ENCODE measurements at regions not wholly inside any gene's neighbourhood (a gene's known extent, or its start where the extent isn't known, plus 50 kb on each side); places are given as distances from the start of the nearest gene placed in this dataset.
"Not testable (repeated sequence)": the region's sequence is repeated elsewhere in the genome, so short reads cannot be mapped to it uniquely, and the experiment has no call there.

GRCh38 chr12:24664161-24664880, 284.6 kb downstream of the BCAT1 start:
- no peak for DNase-seq

- DNase-seq: no peak
These were observed 287.2 kb downstream of the BCAT1 start for GRCh38 chr12:24661657-24662096.

GRCh38 chr12:24659016-24659415, 289.9 kb downstream of the BCAT1 start:
- no peak for DNase-seq

- not testable (repeated sequence) for DNase-seq
These were observed 294.6 kb downstream of the BCAT1 start for GRCh38 chr12:24654344-24654743.

GRCh38 chr12:24649634-24650033, 299.3 kb downstream of the BCAT1 start:
- no peak for DNase-seq

- no peak for DNase-seq
These were observed 299.7 kb downstream of the BCAT1 start for GRCh38 chr12:24649209-24649608.

- no peak for DNase-seq
These were observed 303.6 kb downstream of the BCAT1 start for GRCh38 chr12:24645254-24645653.

- no peak for DNase-seq
These were observed 305.5 kb downstream of the BCAT1 start for GRCh38 chr12:24643120-24644119.

- no peak for DNase-seq
These were observed 309.3 kb downstream of the BCAT1 start for GRCh38 chr12:24639641-24640040.

- no peak for DNase-seq
These were observed 316.4 kb downstream of the BCAT1 start for GRCh38 chr12:24632466-24632865.

- no peak for DNase-seq
These were observed 317.1 kb downstream of the BCAT1 start for GRCh38 chr12:24631676-24632426.

GRCh38 chr12:24630856-24631255, 318.0 kb downstream of the BCAT1 start:
- no peak for DNase-seq

- DNase-seq: no peak
These were observed 318.5 kb downstream of the BCAT1 start for GRCh38 chr12:24630446-24630845.

- no peak for DNase-seq
These were observed 323.8 kb downstream of the BCAT1 start for GRCh38 chr12:24625103-24625502.

- not testable (repeated sequence) for DNase-seq
These were observed 328.9 kb downstream of the BCAT1 start for GRCh38 chr12:24619954-24620353.

- no peak for DNase-seq
These were observed 331.4 kb downstream of the BCAT1 start for GRCh38 chr12:24617471-24617870.

GRCh38 chr12:24615967-24616411, 332.9 kb downstream of the BCAT1 start:
- DNase-seq: no peak

GRCh38 chr12:24608637-24609285, 340.1 kb downstream of the BCAT1 start:
- DNase-seq: no peak

GRCh38 chr12:24608108-24608507, 340.8 kb downstream of the BCAT1 start:
- no peak for DNase-seq

- no peak for DNase-seq
These were observed 343.0 kb downstream of the BCAT1 start for GRCh38 chr12:24605916-24606315.

- no peak for DNase-seq
These were observed 343.4 kb downstream of the BCAT1 start for GRCh38 chr12:24605466-24605865.

GRCh38 chr12:24603371-24603770, 345.5 kb downstream of the BCAT1 start:
- no peak for DNase-seq
